Aorta (tissue), 5 donors: ENCODE measurements at regions not wholly inside any gene's neighbourhood (a gene's known extent, or its start where the extent isn't known, plus 50 kb on each side); places are given as distances from the start of the nearest gene placed in this dataset.

Source experiments
- ATAC-seq: fragments of 200-7000 bp; cut with Tn5 transposase; one replicate; pipeline ENCODE4 v1.9.1; 2022; ENCODE audit warnings: moderate library complexity; ENCODE audit not compliant: low FRiP score
- DNase-seq, 2 donors: peaks; one replicate each; pipeline ENCODE4 v3.0.0-alpha.2; 2020
- H3K27ac ChIP-seq, 2 donors: one replicate each; pipeline ENCODE4 v1.5.1; 2013; ENCODE audit warnings: low read length in 2 of 2, mild to moderate bottlenecking in 2 of 2, moderate library complexity in 2 of 2, control low read depth in 1 of 2, inconsistent platforms in 1 of 2, low read depth in 1 of 2
- H3K27me3 ChIP-seq, 2 donors: one replicate each; pipeline ENCODE4 v1.6.1; 2013; ENCODE audit warnings: control low read depth in 1 of 2, low read length in 1 of 2, mild to moderate bottlenecking in 1 of 2, moderate library complexity in 1 of 2; ENCODE audit not compliant: insufficient read depth in 2 of 2, control insufficient read depth in 1 of 2
- H3K36me3 ChIP-seq, 2 donors: one replicate each; pipeline ENCODE4 v1.6.1; 2013; ENCODE audit warnings: control low read depth in 1 of 2, low read length in 1 of 2, mild to moderate bottlenecking in 1 of 2; ENCODE audit not compliant: insufficient read depth in 2 of 2, control insufficient read depth in 1 of 2
- H3K4me1 ChIP-seq, 2 donors: one replicate each; pipeline ENCODE4 v1.6.1; 2013; ENCODE audit warnings: low read length in 2 of 2, control low read depth in 1 of 2, mild to moderate bottlenecking in 1 of 2, moderate library complexity in 1 of 2; ENCODE audit not compliant: insufficient read depth in 2 of 2, control insufficient read depth in 1 of 2
- H3K4me3 ChIP-seq, 2 donors: one replicate each; pipeline ENCODE4 v1.5.1; 2013; ENCODE audit warnings: low read length in 2 of 2, control low read depth in 1 of 2, mild to moderate bottlenecking in 1 of 2
- H3K9me3 ChIP-seq: one replicate; pipeline ENCODE4 v1.6.1; 2013; ENCODE audit warnings: mild to moderate bottlenecking, low read length; ENCODE audit not compliant: control insufficient read depth
- WGBS, 2 donors: extraction: QIAGEN DNeasy Blood & Tissue Kit; methylation state at CpG; one replicate each; pipeline ENCODE4 v1.1.7; 2013; 5-methylcytosine and 5-hydroxymethylcytosine counted together
- intact Hi-C, 2 donors: fragments of 100-400 bp; cut with DNase I; formaldehyde crosslinking; loops; one replicate each; pipeline versions ENCODE4 v1.14.2 to v1.15.0; 2022
- donor health status: healthy with polysubstance abuse.
- donor health status: Bipolar disorder and iron deficiency.
- donor health status: DM: no; HTN: no; CAD: no.
- donor health status: DM: no; HTN: no; CAD: no.
- donor health status: DM: yes; HTN: yes; CAD: no.

DNA sequence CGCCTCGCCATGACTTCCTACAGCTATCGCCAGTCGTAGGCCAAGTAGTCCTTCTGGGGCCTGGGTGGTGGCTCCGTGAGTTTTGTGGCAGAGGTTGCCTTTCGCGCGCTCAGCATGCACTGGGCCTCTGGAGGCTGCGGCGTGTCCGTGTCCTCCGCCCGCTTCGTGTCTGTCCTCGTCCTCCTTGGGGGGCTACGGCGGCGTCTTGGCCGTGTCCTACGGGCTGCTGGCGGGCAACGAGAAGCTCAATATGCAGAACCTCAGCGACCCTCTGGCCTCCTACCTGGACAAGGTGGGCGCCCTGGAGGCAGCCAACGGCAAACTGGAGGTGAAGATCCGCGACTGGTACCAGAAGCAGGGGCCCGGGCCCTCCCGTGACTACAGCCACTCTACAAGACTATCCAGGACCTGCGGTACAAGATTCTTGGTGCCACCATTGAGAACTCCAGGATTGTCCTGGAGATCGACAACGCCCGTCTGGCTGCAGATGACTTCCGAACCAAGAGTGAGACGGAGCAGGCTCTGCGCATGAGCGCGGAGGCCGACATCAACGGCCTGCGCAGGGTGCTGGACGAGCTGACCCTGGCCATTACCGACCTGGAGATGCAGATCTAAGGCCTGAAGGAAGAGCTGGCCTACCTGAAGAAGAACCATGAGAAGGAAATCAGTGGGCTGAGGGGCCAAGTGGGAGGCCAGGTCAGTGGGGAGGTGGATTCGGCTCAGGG is 296.3 kb downstream of the OGFRL1 start:
- 97% methylated on average over 44 of the region's 44 CpGs for WGBS, 2 donors
- ATAC-seq = no peak
- intact Hi-C loops = no loop called here
- no peaks in the 10 kb centered on the region for H3K36me3 ChIP-seq
- H3K4me1 ChIP-seq = no peaks in the 10 kb centered on the region
- H3K4me3 ChIP-seq = no peak overlapping the region
- peak in 1 of 2 donors; percentile 38 for DNase-seq
- no peaks in the 10 kb centered on the region for H3K27me3 ChIP-seq
- peaks cover 2% of the 10 kb centered on the region for H3K9me3 ChIP-seq
- H3K27ac ChIP-seq = no peak overlapping the region

DNA sequence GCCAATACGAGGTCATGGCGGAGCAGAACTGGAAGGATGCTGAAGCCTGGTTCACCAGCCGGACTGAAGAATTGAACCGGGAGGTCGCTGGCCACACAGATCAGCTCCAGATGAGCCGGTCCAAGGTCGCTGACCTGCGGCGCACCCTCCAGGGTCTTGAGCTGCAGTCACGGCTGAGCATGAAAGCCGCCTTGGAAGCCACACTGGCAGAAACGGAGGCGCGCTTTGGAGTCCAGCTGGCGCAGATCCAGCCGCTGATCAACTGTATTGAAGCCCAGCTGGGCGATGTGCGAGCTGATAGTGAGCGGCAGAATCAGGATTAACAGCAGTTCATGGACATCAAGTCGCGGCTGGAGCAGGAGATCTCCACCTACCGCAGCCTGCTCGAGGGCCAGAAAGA is 296.9 kb downstream of the OGFRL1 start:
- intact Hi-C loops = no loop called here
- Histone ChIP-seq H3K27ac (no peak overlapping the region), H3K4me3 (no peak overlapping the region), H3K36me3 (no peaks in the 10 kb centered on the region), H3K27me3 (no peaks in the 10 kb centered on the region), H3K9me3 (peaks cover 2% of the 10 kb centered on the region), H3K4me1 (no peaks in the 10 kb centered on the region)
- WGBS, 2 donors = 97% methylated on average over 23 of the region's 23 CpGs
- ATAC-seq (no peak), DNase-seq (peak in 1 of 2 donors; percentile 25)

DNA sequence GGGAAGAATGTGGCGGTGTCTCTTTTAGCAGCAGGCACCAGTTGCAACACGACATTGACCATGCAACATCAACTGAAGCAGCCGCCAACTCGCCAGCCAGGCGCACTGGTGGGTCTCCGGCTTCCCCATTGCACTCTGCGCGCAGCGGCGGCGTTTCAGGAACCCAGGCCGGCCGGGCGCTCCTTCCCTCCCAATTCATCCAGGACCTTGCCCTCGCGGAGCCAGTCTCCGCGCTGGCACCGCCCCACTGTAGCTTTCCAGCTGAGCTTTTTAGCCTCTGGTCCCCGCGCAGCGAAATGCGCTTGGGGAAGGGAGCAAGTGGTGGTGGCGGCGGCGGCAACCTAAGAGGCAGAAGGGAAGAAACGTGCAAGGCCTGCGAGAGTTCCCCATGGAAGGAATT is 297.9 kb upstream of the RIMS1 start:
- no peak for DNase-seq

GRCh38 chr6:71589254-71589653 is 297.1 kb upstream of the RIMS1 start:
- Histone ChIP-seq H3K27ac (no peak overlapping the region), H3K9me3 (peaks cover 2% of the 10 kb centered on the region), H3K4me3 (no peak overlapping the region), H3K36me3 (no peaks in the 10 kb centered on the region), H3K27me3 (no peaks in the 10 kb centered on the region), H3K4me1 (no peaks in the 10 kb centered on the region)
- 91 to 94% methylated on average over 5 of the region's 5 CpGs for WGBS, 2 donors
- ATAC-seq (no peak), DNase-seq (no peak)
- intact Hi-C loops = no loop called here

More for the DNA sequence above, 297.9 kb upstream of the RIMS1 start:
- intact Hi-C loops = no loop called here
- H3K9me3 ChIP-seq = peaks cover 2% of the 10 kb centered on the region
- 24% methylated on average over 28 of the region's 28 CpGs for WGBS, 2 donors
- no peak overlapping the region for H3K4me3 ChIP-seq
- H3K27me3 ChIP-seq = no peaks in the 10 kb centered on the region
- no peaks in the 10 kb centered on the region for H3K36me3 ChIP-seq
- no peak for ATAC-seq
- H3K27ac ChIP-seq = no peak overlapping the region
- H3K4me1 ChIP-seq = no peaks in the 10 kb centered on the region

DNA sequence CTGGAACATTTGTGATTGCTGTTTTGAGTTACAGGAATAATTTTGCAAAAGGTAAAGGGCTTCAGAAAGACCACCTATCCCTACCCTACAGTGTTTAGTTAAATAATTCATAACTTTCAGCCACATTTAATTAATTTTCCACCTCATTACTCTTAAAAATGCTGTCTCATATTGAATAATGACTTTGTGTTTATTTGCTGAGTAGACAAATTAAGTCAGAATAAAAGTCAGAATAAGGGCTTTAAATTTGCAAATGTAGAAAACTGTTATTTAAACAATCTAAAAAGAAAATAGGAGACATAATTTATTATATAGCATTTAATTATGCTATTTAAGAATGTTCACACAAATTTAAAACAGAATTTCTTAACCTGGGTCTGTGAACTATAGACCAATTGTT is 293.7 kb upstream of the RIMS1 start:
- no peak overlapping the region for H3K27ac ChIP-seq
- ATAC-seq (no peak), DNase-seq (no peak)
- no peaks in the 10 kb centered on the region for H3K36me3 ChIP-seq
- intact Hi-C loops = no loop called here
- no peak overlapping the region for H3K4me3 ChIP-seq
- peaks cover 2% of the 10 kb centered on the region for H3K9me3 ChIP-seq
- H3K4me1 ChIP-seq = no peaks in the 10 kb centered on the region
- no peaks in the 10 kb centered on the region for H3K27me3 ChIP-seq

GRCh38 chr6:71599359-71599758 is 287.0 kb upstream of the RIMS1 start:
- H3K4me1 ChIP-seq = peaks cover 0 to 2% of the 10 kb centered on the region in 2 donors
- H3K27me3 ChIP-seq = no peaks in the 10 kb centered on the region
- H3K9me3 ChIP-seq = no peaks in the 10 kb centered on the region
- no peaks in the 10 kb centered on the region for H3K36me3 ChIP-seq
- intact Hi-C loops = no loop called here
- H3K4me3 ChIP-seq = no peak overlapping the region
- DNase-seq = peak in 1 of 2 donors; percentile 47
- no peak overlapping the region for H3K27ac ChIP-seq
- ATAC-seq = no peak

- Histone ChIP-seq H3K27me3 (no peaks in the 10 kb centered on the region), H3K36me3 (no peaks in the 10 kb centered on the region), H3K9me3 (no peaks in the 10 kb centered on the region), H3K27ac (no peak overlapping the region), H3K4me3 (no peak overlapping the region), H3K4me1 (peaks cover 0 to 2% of the 10 kb centered on the region in 2 donors)
- DNase-seq = no peak
- 40 to 62% methylated on average over 2 of the region's 2 CpGs for WGBS, 2 donors
- intact Hi-C loops = no loop called here
- no peak for ATAC-seq
Measured at GRCh38 chr6:71602385-71603007, 283.9 kb upstream of the RIMS1 start.

GRCh38 chr6:71603021-71603420 is 283.3 kb upstream of the RIMS1 start:
- Histone ChIP-seq H3K36me3 (no peaks in the 10 kb centered on the region), H3K27ac (no peak overlapping the region), H3K9me3 (no peaks in the 10 kb centered on the region), H3K4me1 (peaks cover 0 to 2% of the 10 kb centered on the region in 2 donors), H3K27me3 (no peaks in the 10 kb centered on the region), H3K4me3 (no peak overlapping the region)
- DNase-seq = no peak
- intact Hi-C loops = no loop called here
- no peak for ATAC-seq

- 89 to 94% methylated on average over 1 of the region's 1 CpG for WGBS, 2 donors
- Histone ChIP-seq H3K27ac (no peak overlapping the region), H3K36me3 (no peaks in the 10 kb centered on the region), H3K4me3 (no peak overlapping the region), H3K27me3 (no peaks in the 10 kb centered on the region), H3K4me1 (no peaks in the 10 kb centered on the region), H3K9me3 (no peaks in the 10 kb centered on the region)
- intact Hi-C loops = loop anchor here in 1 of 2 donors (5.0 kb wide), 1 partner anchor 71 kb away; no protein-coding TSS in a partner anchor
- DNase-seq (no peak), ATAC-seq (no peak)
Measured at GRCh38 chr6:71608646-71609045, 277.7 kb upstream of the RIMS1 start.
